ENCODE measurements at regions not wholly inside any gene's neighbourhood (a gene's known extent, or its start where the extent isn't known, plus 50 kb on each side); places are given as distances from the start of the nearest gene placed in this dataset.

DNA sequence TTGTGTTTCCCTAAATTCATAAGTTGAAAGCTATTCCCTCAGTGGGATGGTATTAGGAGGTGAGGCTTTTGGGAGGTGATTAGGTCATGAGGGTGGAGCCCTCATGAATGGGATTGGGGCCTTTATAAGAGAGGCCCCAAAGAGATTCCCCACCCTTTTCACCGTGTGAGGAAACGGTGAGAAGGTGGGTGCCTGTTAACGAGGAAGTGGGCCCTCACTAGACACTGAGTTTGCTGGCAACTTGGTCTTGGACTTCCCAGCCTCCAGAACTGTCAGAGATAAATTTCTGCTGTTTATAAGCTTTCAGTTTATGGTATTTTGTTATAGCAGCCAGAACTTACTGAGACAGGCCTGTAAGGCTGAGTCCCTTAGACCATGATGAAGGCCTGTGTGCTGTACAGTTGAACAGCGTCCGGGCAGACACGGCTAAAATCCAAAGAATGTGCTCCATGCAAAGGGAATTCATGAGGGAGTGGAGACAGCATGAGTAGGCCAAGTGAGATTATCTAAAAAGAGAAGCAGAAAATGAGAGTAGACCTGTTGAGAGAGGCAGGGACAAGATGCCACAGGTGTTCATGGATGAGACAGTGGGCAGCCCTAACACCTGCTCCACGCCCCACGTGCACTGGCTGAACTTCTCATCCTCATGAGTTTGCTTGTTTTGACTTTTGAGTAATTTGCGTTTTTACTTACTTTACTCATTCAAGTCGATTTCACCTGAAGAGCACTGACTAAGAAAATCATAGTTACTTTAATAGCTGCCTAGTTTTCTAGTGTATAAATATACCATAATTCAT, 66.9 kb upstream of the SFMBT2 start:
- intact Hi-C loops (cut with DNase I) = no loop called here
- no peaks in the 10 kb centered on the region for H3K27me3 ChIP-seq

DNA sequence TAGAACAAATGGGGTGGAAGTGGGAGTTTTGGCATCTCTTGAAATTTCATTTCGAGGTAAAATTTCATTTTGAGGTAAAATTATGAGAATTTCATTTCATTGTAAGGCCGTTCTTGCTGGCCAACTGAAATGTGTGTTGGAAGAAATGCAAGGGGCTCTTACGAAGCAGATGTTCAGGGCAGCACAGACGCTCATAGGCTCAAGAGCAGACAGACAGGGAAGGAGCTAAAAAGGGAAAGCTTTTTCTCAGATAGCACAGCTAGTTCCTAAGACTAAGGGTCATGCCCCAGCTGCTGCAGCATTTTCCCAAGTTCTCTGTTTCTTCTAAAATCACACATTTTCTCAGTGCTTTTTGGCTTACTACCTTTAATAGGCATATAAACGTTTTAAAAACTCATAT, 65.1 kb upstream of the SFMBT2 start:
- TF ChIP-seq, protein P1, sequence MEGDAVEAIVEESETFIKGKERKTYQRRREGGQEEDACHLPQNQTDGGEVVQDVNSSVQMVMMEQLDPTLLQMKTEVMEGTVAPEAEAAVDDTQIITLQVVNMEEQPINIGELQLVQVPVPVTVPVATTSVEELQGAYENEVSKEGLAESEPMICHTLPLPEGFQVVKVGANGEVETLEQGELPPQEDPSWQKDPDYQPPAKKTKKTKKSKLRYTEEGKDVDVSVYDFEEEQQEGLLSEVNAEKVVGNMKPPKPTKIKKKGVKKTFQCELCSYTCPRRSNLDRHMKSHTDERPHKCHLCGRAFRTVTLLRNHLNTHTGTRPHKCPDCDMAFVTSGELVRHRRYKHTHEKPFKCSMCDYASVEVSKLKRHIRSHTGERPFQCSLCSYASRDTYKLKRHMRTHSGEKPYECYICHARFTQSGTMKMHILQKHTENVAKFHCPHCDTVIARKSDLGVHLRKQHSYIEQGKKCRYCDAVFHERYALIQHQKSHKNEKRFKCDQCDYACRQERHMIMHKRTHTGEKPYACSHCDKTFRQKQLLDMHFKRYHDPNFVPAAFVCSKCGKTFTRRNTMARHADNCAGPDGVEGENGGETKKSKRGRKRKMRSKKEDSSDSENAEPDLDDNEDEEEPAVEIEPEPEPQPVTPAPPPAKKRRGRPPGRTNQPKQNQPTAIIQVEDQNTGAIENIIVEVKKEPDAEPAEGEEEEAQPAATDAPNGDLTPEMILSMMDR (IDR thresholded peaks at IDR 0.05) = no peak
- Histone ChIP-seq H3K27me3 (no peaks in the 10 kb centered on the region), H3K27ac (no peak overlapping the region), H3K4me3 (no peak overlapping the region), H3K36me3 (no peaks in the 10 kb centered on the region), H3K9me3 (no peaks in the 10 kb centered on the region), H3K4me1 (no peaks in the 10 kb centered on the region)
- DNase-seq (ENCODE audit: low spot score in 2 of 2) = no peak
- intact Hi-C loops (cut with DNase I) = no loop called here

More for the DNA sequence above, 66.9 kb upstream of the SFMBT2 start:
- H3K4me1 ChIP-seq = no peaks in the 10 kb centered on the region
- TF ChIP-seq, protein P1 (IDR thresholded peaks at IDR 0.05) = no peak
- DNase-seq (ENCODE audit: low spot score in 2 of 2) = no peak
- no peaks in the 10 kb centered on the region for H3K9me3 ChIP-seq
- no peaks in the 10 kb centered on the region for H3K36me3 ChIP-seq
- H3K4me3 ChIP-seq = no peak overlapping the region
- no peak overlapping the region for H3K27ac ChIP-seq

DNA sequence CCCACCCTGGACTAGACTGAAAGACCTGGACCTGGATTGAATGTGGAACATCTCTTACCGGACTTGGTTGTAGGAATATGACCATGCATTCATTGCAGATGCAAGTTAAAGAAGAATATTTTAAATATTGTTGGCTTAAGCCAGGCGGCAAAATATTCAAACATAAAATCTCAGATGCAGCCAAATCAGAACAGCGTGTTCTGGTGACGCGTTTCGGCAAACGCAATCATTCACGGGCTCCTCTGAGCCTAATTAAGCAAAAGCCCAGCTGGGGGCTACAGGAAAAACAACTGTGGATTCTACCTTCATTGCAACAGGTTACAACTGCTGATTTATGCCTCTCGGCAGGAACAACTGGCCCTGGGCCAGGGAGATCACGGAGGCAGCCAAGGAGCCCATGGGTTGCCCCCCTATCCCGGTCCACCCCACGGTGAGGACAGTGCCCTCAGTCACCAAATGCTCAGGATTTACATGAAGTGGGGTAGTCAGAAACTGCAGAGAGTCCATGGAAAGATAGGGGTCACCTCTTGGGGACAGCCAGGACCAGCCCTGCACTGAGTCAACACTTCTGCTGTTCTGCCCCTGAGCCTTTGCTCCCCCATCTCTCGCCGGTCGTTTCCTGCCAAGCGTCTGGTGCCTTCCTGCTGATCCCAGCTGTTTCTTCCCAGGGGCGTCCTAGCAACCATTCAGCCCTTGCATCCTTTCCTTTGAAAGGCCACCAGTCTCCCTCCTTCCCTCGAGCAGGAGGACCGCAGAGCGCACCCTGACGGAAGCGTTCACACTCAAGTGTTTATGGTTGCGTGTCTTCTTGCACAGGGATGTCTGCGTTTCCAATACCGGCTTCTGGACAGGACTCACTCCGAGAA, 64.4 kb upstream of the SFMBT2 start:
- Histone ChIP-seq H3K4me1 (no peaks in the 10 kb centered on the region), H3K27ac (no peak overlapping the region), H3K4me3 (no peak overlapping the region), H3K27me3 (no peaks in the 10 kb centered on the region), H3K36me3 (no peaks in the 10 kb centered on the region), H3K9me3 (no peaks in the 10 kb centered on the region)
- intact Hi-C loops (cut with DNase I) = no loop called here
- no peak for DNase-seq (ENCODE audit: low spot score in 2 of 2)
- TF ChIP-seq, protein P1 (IDR thresholded peaks at IDR 0.05) = no peak

DNA sequence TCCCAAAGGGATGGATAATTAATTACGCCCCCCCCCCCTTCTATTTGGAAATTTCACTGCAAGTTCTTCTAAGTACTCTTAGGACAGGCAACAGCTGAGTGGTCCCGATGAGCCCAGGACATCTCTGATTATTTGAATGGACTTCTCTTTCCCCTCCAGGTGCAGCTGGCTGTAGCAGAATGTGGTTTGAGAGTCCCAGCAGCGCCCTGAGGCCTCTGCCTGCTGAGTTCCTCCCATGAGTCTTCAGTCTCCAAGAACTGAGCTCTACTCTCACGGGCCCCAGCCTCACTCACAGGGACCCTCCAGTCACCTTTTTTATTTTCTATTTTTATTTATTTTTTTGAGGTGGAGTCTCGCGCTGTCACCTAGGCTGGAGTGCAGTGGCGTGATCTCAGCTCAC, 63.6 kb upstream of the SFMBT2 start:
- intact Hi-C loops (cut with DNase I) = no loop called here
- no peak for DNase-seq (ENCODE audit: low spot score in 2 of 2)
- no peaks in the 10 kb centered on the region for H3K9me3 ChIP-seq
- H3K27ac ChIP-seq = no peak overlapping the region
- TF ChIP-seq, protein P1 (IDR thresholded peaks at IDR 0.05) = no peak
- H3K27me3 ChIP-seq = no peaks in the 10 kb centered on the region
- H3K4me3 ChIP-seq = no peak overlapping the region
- H3K36me3 ChIP-seq = no peaks in the 10 kb centered on the region
- H3K4me1 ChIP-seq = no peaks in the 10 kb centered on the region

DNA sequence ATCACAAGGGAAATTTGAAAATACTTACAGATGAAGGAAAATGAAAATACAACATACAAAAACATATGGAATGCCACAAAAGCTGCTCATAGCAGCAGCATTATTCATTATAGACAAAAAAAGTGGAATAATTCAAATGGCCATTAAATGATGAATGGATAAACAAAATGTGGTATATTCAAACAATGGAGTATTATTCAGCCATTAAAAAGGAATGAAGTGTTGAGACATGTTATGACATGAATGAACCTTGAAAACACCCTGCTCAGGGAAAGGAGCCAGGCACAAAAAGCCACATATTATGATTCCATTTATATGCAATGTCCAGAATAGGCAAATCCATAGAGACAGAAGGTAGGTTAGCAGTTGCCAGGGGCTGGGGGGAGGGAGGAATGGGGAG, 62.6 kb upstream of the SFMBT2 start:
- Histone ChIP-seq H3K27me3 (no peaks in the 10 kb centered on the region), H3K27ac (no peak overlapping the region), H3K9me3 (no peaks in the 10 kb centered on the region), H3K4me1 (no peaks in the 10 kb centered on the region), H3K4me3 (no peak overlapping the region), H3K36me3 (no peaks in the 10 kb centered on the region)
- intact Hi-C loops (cut with DNase I) = no loop called here
- DNase-seq (ENCODE audit: low spot score in 2 of 2) = no peak
- TF ChIP-seq, protein P1 (IDR thresholded peaks at IDR 0.05) = no peak
